ENCODE measurements at regions not wholly inside any gene's neighbourhood (a gene's known extent, or its start where the extent isn't known, plus 50 kb on each side); places are given as distances from the start of the nearest gene placed in this dataset.

DNA sequence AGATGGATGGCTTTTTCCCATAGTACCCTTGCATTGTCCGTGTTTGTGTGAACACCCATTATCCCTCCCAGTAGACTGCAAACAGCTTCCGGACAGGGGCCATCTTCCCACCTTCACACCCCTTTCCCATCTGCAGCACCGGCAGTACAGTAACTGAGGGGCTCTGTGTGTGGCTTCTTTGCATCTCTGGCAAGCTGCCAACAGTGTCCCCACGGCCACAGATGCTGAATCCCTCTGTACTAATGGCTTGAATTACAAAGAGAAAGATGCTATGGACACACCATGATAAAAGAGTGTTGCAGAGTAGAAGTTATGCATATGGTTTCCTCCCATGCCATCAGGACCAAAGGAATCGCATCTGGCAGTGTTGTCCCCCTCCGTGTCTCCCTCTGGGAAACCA is 101.1 kb upstream of the CDYL start:
- TF ChIP-seq POLR2A (IDR thresholded peaks at IDR 0.05; ENCODE audit: low read depth, low read length) (no peak), POLR2AphosphoS5 (IDR thresholded peaks at IDR 0.05; ENCODE audit: low read depth, low read length) (no peak), PAX5 (IDR thresholded peaks at IDR 0.05; ENCODE audit: insufficient read depth, low read length, severe bottlenecking) (no peak), TAF1 (IDR thresholded peaks at IDR 0.05; ENCODE audit: low read depth, low read length) (no peak)

Measured in GM12891 (cell line).